ENCODE measurements at regions not wholly inside any gene's neighbourhood (a gene's known extent, or its start where the extent isn't known, plus 50 kb on each side); places are given as distances from the start of the nearest gene placed in this dataset.

DNA sequence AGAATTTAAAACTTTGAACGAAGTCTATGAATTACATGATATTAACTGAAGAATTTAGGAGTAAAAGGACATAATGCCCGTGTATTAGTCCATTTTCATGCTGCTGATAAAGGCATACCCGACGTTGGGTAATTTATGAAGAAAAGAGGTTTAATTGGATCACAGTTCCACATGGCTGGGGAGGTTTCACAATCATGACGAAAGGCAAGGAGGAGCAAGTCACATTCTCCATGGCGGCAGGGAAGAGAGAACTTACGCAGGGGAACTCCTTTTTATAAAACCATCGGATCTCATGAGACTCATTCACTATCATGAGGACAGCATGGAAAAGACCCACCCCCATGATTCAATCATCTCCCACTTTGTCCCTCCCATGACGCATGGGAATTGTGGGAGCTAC is 210.6 kb downstream of the CD83 start:
- Histone ChIP-seq H3F3A (replicated peaks; ENCODE audit: insufficient read depth) (no peaks in the 10 kb centered on the region), H3K27ac (ENCODE audit: low read depth in 2 of 2, low read length in 1 of 2) (no peak overlapping the region), H3K4me2 (no peak overlapping the region), H3K4me3 (ENCODE audit: low read depth in 2 of 2, low read length in 1 of 2) (no peak overlapping the region), H3K9ac (no peak overlapping the region), H3K4me1 (ENCODE audit: control insufficient read depth in 1 of 2, insufficient read depth in 2 of 2, low read depth in 1 of 2, low read length in 1 of 2) (no peaks in the 10 kb centered on the region), H3K36me3 (replicated peaks in 1 of 2; ENCODE audit: control insufficient read depth in 1 of 2, insufficient read depth in 2 of 2, low read length in 1 of 2) (no peaks in the 10 kb centered on the region), H4K20me1 (ENCODE audit: insufficient read depth) (no peaks in the 10 kb centered on the region), H2AFZ (ENCODE audit: low read depth) (no peak overlapping the region), H3K9me3 (no peaks in the 10 kb centered on the region), H3K9me2 (no peaks in the 10 kb centered on the region), H3K79me2 (ENCODE audit: insufficient read depth) (no peaks in the 10 kb centered on the region), H3K27me3 (ENCODE audit: insufficient read depth) (no peaks in the 10 kb centered on the region)
- POLR2A ChIA-PET: no interaction called here
- no peak for DNase-seq
- WGBS (ENCODE audit: low lambda C conversion rate): 62% methylated on average over 9 of the region's 9 CpGs
- no peak for TF ChIP-seq RCOR1 (IDR thresholded peaks at IDR 0.05; ENCODE audit: low read length)
- TF ChIP-seq SMC3 (IDR thresholded peaks at IDR 0.05; ENCODE audit: low read depth, low read length): no peak
- TF ChIP-seq, protein P1, sequence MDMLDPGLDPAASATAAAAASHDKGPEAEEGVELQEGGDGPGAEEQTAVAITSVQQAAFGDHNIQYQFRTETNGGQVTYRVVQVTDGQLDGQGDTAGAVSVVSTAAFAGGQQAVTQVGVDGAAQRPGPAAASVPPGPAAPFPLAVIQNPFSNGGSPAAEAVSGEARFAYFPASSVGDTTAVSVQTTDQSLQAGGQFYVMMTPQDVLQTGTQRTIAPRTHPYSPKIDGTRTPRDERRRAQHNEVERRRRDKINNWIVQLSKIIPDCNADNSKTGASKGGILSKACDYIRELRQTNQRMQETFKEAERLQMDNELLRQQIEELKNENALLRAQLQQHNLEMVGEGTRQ (IDR thresholded peaks at IDR 0.05; ENCODE audit: borderline replicate concordance, low read depth, low read length): no peak
- TF ChIP-seq JUND (IDR thresholded peaks at IDR 0.05): no peak
- CTCF ChIA-PET: no interaction called here

DNA sequence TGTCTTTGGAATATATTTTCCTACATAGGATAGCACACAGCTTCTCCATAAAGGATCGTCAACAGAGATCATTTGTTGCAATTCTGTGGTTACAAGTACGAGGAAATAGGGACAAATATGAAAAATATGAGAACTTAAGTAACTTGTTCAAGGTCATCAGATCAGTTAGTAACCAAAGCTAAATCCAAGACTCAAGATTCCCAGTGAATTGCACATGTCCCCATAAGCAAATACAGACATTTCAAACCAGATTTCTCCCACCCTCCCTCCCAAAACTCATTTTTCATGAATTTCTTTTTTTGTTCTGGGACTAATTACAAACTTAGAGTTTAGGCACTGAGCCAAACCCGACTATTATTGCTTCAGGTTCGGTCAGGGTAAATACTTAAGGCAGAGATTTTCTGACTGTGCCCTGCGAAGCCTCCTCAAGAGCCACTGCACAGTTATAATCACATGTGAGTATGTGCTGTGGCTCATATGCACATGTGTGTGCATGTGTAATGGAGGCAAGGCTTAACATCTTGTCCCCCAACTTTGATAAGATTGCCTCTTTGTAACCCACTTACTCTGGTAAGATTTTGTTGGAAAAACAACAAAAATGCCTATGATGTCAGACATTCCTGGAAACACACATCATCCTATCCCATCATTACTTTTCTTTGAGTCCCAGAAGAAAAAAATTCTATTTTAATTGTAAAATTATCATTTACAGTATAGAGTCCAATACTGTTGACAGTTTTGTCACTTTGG is 216.2 kb downstream of the CD83 start:
- ChIA-PET POLR2A (no interaction called here), CTCF (no interaction called here)
- Histone ChIP-seq H3K27ac (ENCODE audit: low read depth in 2 of 2, low read length in 1 of 2) (no peak overlapping the region), H4K20me1 (ENCODE audit: insufficient read depth) (no peaks in the 10 kb centered on the region), H3K4me1 (ENCODE audit: control insufficient read depth in 1 of 2, insufficient read depth in 2 of 2, low read depth in 1 of 2, low read length in 1 of 2) (no peaks in the 10 kb centered on the region), H3K4me3 (ENCODE audit: low read depth in 2 of 2, low read length in 1 of 2) (no peak overlapping the region), H3K9me3 (no peaks in the 10 kb centered on the region), H3K4me2 (no peak overlapping the region), H3K27me3 (ENCODE audit: insufficient read depth) (no peaks in the 10 kb centered on the region), H3F3A (replicated peaks; ENCODE audit: insufficient read depth) (no peaks in the 10 kb centered on the region), H2AFZ (ENCODE audit: low read depth) (no peak overlapping the region), H3K9me2 (no peaks in the 10 kb centered on the region), H3K36me3 (replicated peaks in 1 of 2; ENCODE audit: control insufficient read depth in 1 of 2, insufficient read depth in 2 of 2, low read length in 1 of 2) (no peaks in the 10 kb centered on the region), H3K79me2 (ENCODE audit: insufficient read depth) (no peaks in the 10 kb centered on the region), H3K9ac (no peak overlapping the region)
- DNase-seq: no peak
- WGBS (ENCODE audit: low lambda C conversion rate): 22% methylated on average over 5 of the region's 5 CpGs
- no peak for TF ChIP-seq SMC3 (IDR thresholded peaks at IDR 0.05; ENCODE audit: low read depth, low read length)
- TF ChIP-seq ELF1 (IDR thresholded peaks at IDR 0.05): no peak

DNA sequence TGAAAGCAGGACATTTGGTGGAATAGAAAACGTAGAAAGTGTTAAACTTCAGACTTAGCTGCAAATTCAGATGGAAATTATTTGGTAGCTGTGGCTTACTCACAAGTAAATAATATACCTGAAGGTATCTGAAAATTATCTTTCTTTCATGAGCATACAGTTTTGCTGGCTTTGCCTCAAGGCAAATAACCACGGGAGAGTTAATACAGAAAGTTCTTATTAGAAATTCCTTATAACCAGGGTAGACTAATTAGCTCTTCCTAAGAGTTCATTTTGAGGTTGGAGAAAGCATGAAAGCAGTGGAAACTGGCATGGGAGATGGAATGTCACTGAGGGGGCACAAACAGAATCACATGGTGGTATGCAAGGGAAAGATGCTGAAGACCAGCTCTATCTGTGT is 217.5 kb downstream of the CD83 start:
- Histone ChIP-seq H3K4me2 (no peak overlapping the region), H2AFZ (ENCODE audit: low read depth) (no peak overlapping the region), H3K79me2 (ENCODE audit: insufficient read depth) (no peaks in the 10 kb centered on the region), H3K9me3 (no peaks in the 10 kb centered on the region), H3K36me3 (replicated peaks in 1 of 2; ENCODE audit: control insufficient read depth in 1 of 2, insufficient read depth in 2 of 2, low read length in 1 of 2) (no peaks in the 10 kb centered on the region), H3K27me3 (ENCODE audit: insufficient read depth) (no peaks in the 10 kb centered on the region), H4K20me1 (ENCODE audit: insufficient read depth) (no peaks in the 10 kb centered on the region), H3K9ac (no peak overlapping the region), H3K4me3 (ENCODE audit: low read depth in 2 of 2, low read length in 1 of 2) (no peak overlapping the region), H3K9me2 (no peaks in the 10 kb centered on the region), H3F3A (replicated peaks; ENCODE audit: insufficient read depth) (no peaks in the 10 kb centered on the region), H3K27ac (ENCODE audit: low read depth in 2 of 2, low read length in 1 of 2) (no peak overlapping the region), H3K4me1 (ENCODE audit: control insufficient read depth in 1 of 2, insufficient read depth in 2 of 2, low read depth in 1 of 2, low read length in 1 of 2) (no peaks in the 10 kb centered on the region)
- ChIA-PET POLR2A (no interaction called here), CTCF (no interaction called here)
- DNase-seq: no peak
- WGBS (ENCODE audit: low lambda C conversion rate): 17% methylated on average over 2 of the region's 2 CpGs
- TF ChIP-seq SMC3 (IDR thresholded peaks at IDR 0.05; ENCODE audit: low read depth, low read length) (no peak), YY1 (IDR thresholded peaks at IDR 0.05; ENCODE audit: low read depth) (no peak), RFX5 (IDR thresholded peaks at IDR 0.05; ENCODE audit: low read length) (no peak), POLR2AphosphoS5 (IDR thresholded peaks at IDR 0.05; ENCODE audit: low read depth, low read length) (no peak), JUND (IDR thresholded peaks at IDR 0.05) (no peak), RXRA (IDR thresholded peaks at IDR 0.05; ENCODE audit: borderline replicate concordance, low read depth) (no peak), SIN3A (IDR thresholded peaks at IDR 0.05; ENCODE audit: borderline replicate concordance, low read depth, low read length) (no peak), FOXM1 (IDR thresholded peaks at IDR 0.05; ENCODE audit: low read depth) (no peak), RCOR1 (IDR thresholded peaks at IDR 0.05; ENCODE audit: low read length) (no peak), TAF1 (IDR thresholded peaks at IDR 0.05; ENCODE audit: borderline replicate concordance, low read depth, low read length) (no peak), FOXJ3 (CRISPR knock-in tag; IDR thresholded peaks at IDR 0.05) (no peak), TEAD4 (IDR thresholded peaks at IDR 0.05; ENCODE audit: borderline replicate concordance, insufficient read depth) (no peak), NRF1 (IDR thresholded peaks at IDR 0.05; ENCODE audit: low read depth, low read length) (no peak)
- TF ChIP-seq, protein P2, sequence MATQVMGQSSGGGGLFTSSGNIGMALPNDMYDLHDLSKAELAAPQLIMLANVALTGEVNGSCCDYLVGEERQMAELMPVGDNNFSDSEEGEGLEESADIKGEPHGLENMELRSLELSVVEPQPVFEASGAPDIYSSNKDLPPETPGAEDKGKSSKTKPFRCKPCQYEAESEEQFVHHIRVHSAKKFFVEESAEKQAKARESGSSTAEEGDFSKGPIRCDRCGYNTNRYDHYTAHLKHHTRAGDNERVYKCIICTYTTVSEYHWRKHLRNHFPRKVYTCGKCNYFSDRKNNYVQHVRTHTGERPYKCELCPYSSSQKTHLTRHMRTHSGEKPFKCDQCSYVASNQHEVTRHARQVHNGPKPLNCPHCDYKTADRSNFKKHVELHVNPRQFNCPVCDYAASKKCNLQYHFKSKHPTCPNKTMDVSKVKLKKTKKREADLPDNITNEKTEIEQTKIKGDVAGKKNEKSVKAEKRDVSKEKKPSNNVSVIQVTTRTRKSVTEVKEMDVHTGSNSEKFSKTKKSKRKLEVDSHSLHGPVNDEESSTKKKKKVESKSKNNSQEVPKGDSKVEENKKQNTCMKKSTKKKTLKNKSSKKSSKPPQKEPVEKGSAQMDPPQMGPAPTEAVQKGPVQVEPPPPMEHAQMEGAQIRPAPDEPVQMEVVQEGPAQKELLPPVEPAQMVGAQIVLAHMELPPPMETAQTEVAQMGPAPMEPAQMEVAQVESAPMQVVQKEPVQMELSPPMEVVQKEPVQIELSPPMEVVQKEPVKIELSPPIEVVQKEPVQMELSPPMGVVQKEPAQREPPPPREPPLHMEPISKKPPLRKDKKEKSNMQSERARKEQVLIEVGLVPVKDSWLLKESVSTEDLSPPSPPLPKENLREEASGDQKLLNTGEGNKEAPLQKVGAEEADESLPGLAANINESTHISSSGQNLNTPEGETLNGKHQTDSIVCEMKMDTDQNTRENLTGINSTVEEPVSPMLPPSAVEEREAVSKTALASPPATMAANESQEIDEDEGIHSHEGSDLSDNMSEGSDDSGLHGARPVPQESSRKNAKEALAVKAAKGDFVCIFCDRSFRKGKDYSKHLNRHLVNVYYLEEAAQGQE (IDR thresholded peaks at IDR 0.05; ENCODE audit: low read depth, low read length): no peak
- TF ChIP-seq, protein P3, sequence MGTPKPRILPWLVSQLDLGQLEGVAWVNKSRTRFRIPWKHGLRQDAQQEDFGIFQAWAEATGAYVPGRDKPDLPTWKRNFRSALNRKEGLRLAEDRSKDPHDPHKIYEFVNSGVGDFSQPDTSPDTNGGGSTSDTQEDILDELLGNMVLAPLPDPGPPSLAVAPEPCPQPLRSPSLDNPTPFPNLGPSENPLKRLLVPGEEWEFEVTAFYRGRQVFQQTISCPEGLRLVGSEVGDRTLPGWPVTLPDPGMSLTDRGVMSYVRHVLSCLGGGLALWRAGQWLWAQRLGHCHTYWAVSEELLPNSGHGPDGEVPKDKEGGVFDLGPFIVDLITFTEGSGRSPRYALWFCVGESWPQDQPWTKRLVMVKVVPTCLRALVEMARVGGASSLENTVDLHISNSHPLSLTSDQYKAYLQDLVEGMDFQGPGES (IDR thresholded peaks at IDR 0.05; ENCODE audit: low read depth, low read length): no peak

All from SK-N-SH (cell line).